Body of pancreas (tissue), 4 donors: ENCODE measurements at regions not wholly inside any gene's neighbourhood (a gene's known extent, or its start where the extent isn't known, plus 50 kb on each side); places are given as distances from the start of the nearest gene placed in this dataset.

Experiments used
- ATAC-seq: fragments of 150-250 bp; one replicate; pipeline ENCODE4 v1.9.1; 2016
- DNase-seq, 4 donors: peaks; one replicate each; pipeline ENCODE4 v3.0.0-alpha.2; 2019
- H3K27ac ChIP-seq, 4 donors: fragments of 200-600 bp; sonication (generic); 1 replicate in 3 of 4; 2 replicates in 1 of 4; pipeline versions ENCODE4 v1.5.1 to v1.6.1; 2016 to 2019; ENCODE audit warnings: mild to moderate bottlenecking in 1 of 4, mixed read lengths in 1 of 4, moderate library complexity in 1 of 4
- H3K27me3 ChIP-seq, 2 donors: fragments of 200-600 bp; sonication (generic); one replicate each; pipeline ENCODE4 v1.6.0; 2016; ENCODE audit warnings: mild to moderate bottlenecking in 1 of 2
- H3K36me3 ChIP-seq, 2 donors: fragments of 200-600 bp; sonication (generic); replicated peaks in 1 of 2; 2 replicates each; pipeline ENCODE4 v1.5.1; 2016; ENCODE audit warnings: low read depth in 2 of 2; ENCODE audit not compliant: insufficient read depth in 1 of 2
- H3K4me1 ChIP-seq: fragments of 200-600 bp; sonication (generic); one replicate; pipeline ENCODE4 v1.6.0; 2016
- H3K4me3 ChIP-seq, 2 donors: fragments of 200-600 bp; sonication (generic); 1 replicate in 1 of 2; 2 replicates in 1 of 2; pipeline ENCODE4 v1.5.1; 2016 to 2019
- H3K9me3 ChIP-seq, 3 donors: fragments of 200-600 bp; sonication (generic); 1 replicate in 2 of 3; 2 replicates in 1 of 3; pipeline ENCODE4 v1.5.1; 2016
- CTCF ChIP-seq, 7 experiments: fragments of 450-650 bp in 4 of 7; fragments of 200-600 bp in 3 of 7; sonication (generic) in 3 of 7; IDR thresholded peaks; one replicate each; pipeline ENCODE4 v1.5.1; 2016 to 2019; ENCODE audit warnings: antibody characterized with exemption in 7 of 7
- POLR2A ChIP-seq, 3 donors: fragments of 450-650 bp; IDR thresholded peaks; one replicate each; pipeline ENCODE4 v1.6.1; 2016; ENCODE audit warnings: antibody characterized with exemption in 3 of 3, mild to moderate bottlenecking in 2 of 3
- WGBS, 2 donors: methylation state at CpG; one replicate each; pipeline ENCODE4 v1.1.5; 2017; 5-methylcytosine and 5-hydroxymethylcytosine counted together
- intact Hi-C: fragments of 100-400 bp; cut with DNase I; formaldehyde crosslinking; loops from one replicate; pipeline ENCODE4 v1.15.1; 2023

GRCh38 chr3:147173257-147173656 lies 233.1 kb downstream of the ZIC4 start:
- DNase-seq: no peak
- Histone ChIP-seq H3K4me3 (no peak overlapping the region), H3K4me1 (no peaks in the 10 kb centered on the region), H3K36me3 (no peaks in the 10 kb centered on the region), H3K9me3 (no peaks in the 10 kb centered on the region), H3K27ac (no peak overlapping the region), H3K27me3 (no peaks in the 10 kb centered on the region)
- intact Hi-C loops: no loop called here
- WGBS, 2 donors: 77 to 78% methylated on average over 4 of the region's 4 CpGs
- ATAC-seq: no peak
- TF ChIP-seq POLR2A (IDR thresholded peaks at IDR 0.05): no peak
- no peak for TF ChIP-seq CTCF (IDR thresholded peaks at IDR 0.05)

- Histone ChIP-seq H3K4me3 (no peak overlapping the region), H3K27ac (no peak overlapping the region), H3K9me3 (no peaks in the 10 kb centered on the region), H3K4me1 (no peaks in the 10 kb centered on the region), H3K36me3 (no peaks in the 10 kb centered on the region), H3K27me3 (no peaks in the 10 kb centered on the region)
- DNase-seq (no peak), ATAC-seq (no peak)
- intact Hi-C loops: no loop called here
- no peak for TF ChIP-seq POLR2A (IDR thresholded peaks at IDR 0.05)
- no peak for TF ChIP-seq CTCF (IDR thresholded peaks at IDR 0.05)
Observed at GRCh38 chr3:147162743-147163142, 243.6 kb downstream of the ZIC4 start.

GRCh38 chr3:147161833-147162232 lies 244.5 kb downstream of the ZIC4 start:
- H3K36me3 ChIP-seq: no peaks in the 10 kb centered on the region
- no peaks in the 10 kb centered on the region for H3K4me1 ChIP-seq
- WGBS, 2 donors: 75 to 77% methylated on average over 3 of the region's 3 CpGs
- TF ChIP-seq POLR2A (IDR thresholded peaks at IDR 0.05): no peak
- intact Hi-C loops: no loop called here
- ATAC-seq (no peak), DNase-seq (no peak)
- no peak overlapping the region for H3K4me3 ChIP-seq
- no peaks in the 10 kb centered on the region for H3K9me3 ChIP-seq
- H3K27ac ChIP-seq: no peak overlapping the region
- H3K27me3 ChIP-seq: no peaks in the 10 kb centered on the region

GRCh38 chr3:147160984-147161383 lies 245.4 kb downstream of the ZIC4 start:
- ATAC-seq: no peak
- Histone ChIP-seq H3K9me3 (no peaks in the 10 kb centered on the region), H3K4me3 (no peak overlapping the region), H3K27me3 (no peaks in the 10 kb centered on the region), H3K36me3 (no peaks in the 10 kb centered on the region), H3K27ac (no peak overlapping the region), H3K4me1 (no peaks in the 10 kb centered on the region)
- intact Hi-C loops: no loop called here
- no peak for DNase-seq
- TF ChIP-seq CTCF (IDR thresholded peaks at IDR 0.05) (no peak), POLR2A (IDR thresholded peaks at IDR 0.05) (no peak)

- WGBS, 2 donors: 56 to 60% methylated on average over 1 of the region's 1 CpG
- ATAC-seq: no peak
Observed at GRCh38 chr3:147159141-147159540, 247.2 kb downstream of the ZIC4 start.

More at GRCh38 chr3:147159141-147159540, 247.2 kb downstream of the ZIC4 start:
- Histone ChIP-seq H3K27ac (no peak overlapping the region), H3K4me3 (no peak overlapping the region), H3K36me3 (no peaks in the 10 kb centered on the region), H3K9me3 (no peaks in the 10 kb centered on the region), H3K27me3 (no peaks in the 10 kb centered on the region), H3K4me1 (no peaks in the 10 kb centered on the region)
- intact Hi-C loops: no loop called here
- DNase-seq: no peak
- TF ChIP-seq POLR2A (IDR thresholded peaks at IDR 0.05): no peak
- TF ChIP-seq CTCF (IDR thresholded peaks at IDR 0.05): no peak
